HEK293T (cell line): ENCODE measurements at regions not wholly inside any gene's neighbourhood (a gene's known extent, or its start where the extent isn't known, plus 50 kb on each side); places are given as distances from the start of the nearest gene placed in this dataset.
"Not testable (repeated sequence)": the region's sequence is repeated elsewhere in the genome, so short reads cannot be mapped to it uniquely, and the experiment has no call there.

ENCODE experiments used
- ELF4 ChIP-seq: fragments of 450-650 bp; IDR thresholded peaks from 2 replicates; pipeline ENCODE4 v1.6.1; 2017; ENCODE audit warnings: antibody characterized with exemption
- HDGF ChIP-seq: fragments of 450-650 bp; IDR thresholded peaks from 2 replicates; pipeline ENCODE4 v1.6.1; 2017; ENCODE audit warnings: antibody characterized with exemption, borderline replicate concordance
- SP1 ChIP-seq: fragments of 450-650 bp; IDR thresholded peaks from 2 replicates; pipeline ENCODE4 v1.6.1; 2017
- SUZ12 ChIP-seq: fragments of 450-650 bp; IDR thresholded peaks from 2 replicates; pipeline ENCODE4 v1.6.1; 2016; ENCODE audit warnings: mild to moderate bottlenecking
- TF ChIP-seq, protein P1 (sequence below): fragments of 450-650 bp; IDR thresholded peaks from 2 replicates; pipeline ENCODE4 v1.6.1; 2016

DNA sequence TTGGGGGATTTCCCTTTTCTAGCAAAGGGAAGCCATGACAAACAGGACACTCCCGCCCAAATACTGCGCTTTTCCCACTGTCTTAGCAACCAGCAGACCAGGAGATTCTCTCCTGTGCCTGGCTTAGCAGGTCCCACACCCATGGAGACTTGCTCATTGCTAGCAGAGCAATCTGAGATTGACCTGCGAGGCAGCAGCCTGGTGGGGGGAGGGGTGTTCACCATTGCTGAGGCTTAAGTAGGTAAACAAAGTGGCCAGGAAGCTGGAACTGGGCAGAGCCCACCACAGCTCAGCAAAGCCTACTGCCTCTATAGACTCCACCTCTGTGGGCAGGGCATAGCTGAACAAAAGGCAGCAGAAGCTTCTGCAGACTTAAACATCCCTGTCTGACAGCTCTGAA, 279.2 kb downstream of the DEPDC1B start:
- TF ChIP-seq, protein P1, sequence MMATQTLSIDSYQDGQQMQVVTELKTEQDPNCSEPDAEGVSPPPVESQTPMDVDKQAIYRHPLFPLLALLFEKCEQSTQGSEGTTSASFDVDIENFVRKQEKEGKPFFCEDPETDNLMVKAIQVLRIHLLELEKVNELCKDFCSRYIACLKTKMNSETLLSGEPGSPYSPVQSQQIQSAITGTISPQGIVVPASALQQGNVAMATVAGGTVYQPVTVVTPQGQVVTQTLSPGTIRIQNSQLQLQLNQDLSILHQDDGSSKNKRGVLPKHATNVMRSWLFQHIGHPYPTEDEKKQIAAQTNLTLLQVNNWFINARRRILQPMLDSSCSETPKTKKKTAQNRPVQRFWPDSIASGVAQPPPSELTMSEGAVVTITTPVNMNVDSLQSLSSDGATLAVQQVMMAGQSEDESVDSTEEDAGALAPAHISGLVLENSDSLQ: not testable (repeated sequence)
- not testable (repeated sequence) for TF ChIP-seq SUZ12, SP1, HDGF, ELF4
